ENCODE measurements at regions not wholly inside any gene's neighbourhood (a gene's known extent, or its start where the extent isn't known, plus 50 kb on each side); places are given as distances from the start of the nearest gene placed in this dataset.

DNA sequence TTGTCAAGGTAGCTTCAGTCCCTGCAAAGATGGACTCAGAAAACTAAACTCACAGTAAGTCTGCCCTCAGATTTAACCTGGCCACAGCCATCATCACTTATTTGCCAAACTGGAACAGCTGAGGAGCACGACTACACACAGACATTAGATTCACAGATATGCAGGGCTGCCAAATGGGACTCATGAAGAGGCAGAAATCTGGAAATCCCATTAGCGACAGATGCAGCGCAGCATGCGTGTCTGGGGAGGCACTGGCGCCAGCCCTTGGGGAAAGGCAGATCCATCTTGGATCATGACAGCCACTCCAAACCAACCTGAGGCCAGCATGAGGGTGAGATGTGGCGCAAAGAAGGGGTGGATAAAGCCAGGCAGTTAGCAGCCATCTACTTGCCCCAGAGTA is 160.7 kb upstream of the TSC22D2 start:
- ATAC-seq: no peak
- Histone ChIP-seq H3K9me3 (ENCODE audit: low read length) (no peaks in the 10 kb centered on the region), H3K79me2 (ENCODE audit: low read length) (no peaks in the 10 kb centered on the region), H3K36me3 (ENCODE audit: low read depth, low read length) (no peaks in the 10 kb centered on the region), H3K27me3 (ENCODE audit: low read length) (no peaks in the 10 kb centered on the region), H3K4me1 (ENCODE audit: insufficient read depth, low read length) (peaks cover 38% of the 10 kb centered on the region), H3F3A (ENCODE audit: low read length, unreplicated experiment) (no peaks in the 10 kb centered on the region), H2AFZ (ENCODE audit: low read length) (no peak overlapping the region), H3K27ac (ENCODE audit: low read length) (no peak overlapping the region), H4K20me1 (ENCODE audit: low read length) (no peaks in the 10 kb centered on the region), H3K4me3 (ENCODE audit: low read length) (no peak overlapping the region), H3K9ac (ENCODE audit: low read length) (no peak overlapping the region), H3K9me2 (replicated peaks; ENCODE audit: low read length) (no peaks in the 10 kb centered on the region), H3K4me2 (ENCODE audit: low read length) (no peak overlapping the region)
- TF ChIP-seq, protein P1, sequence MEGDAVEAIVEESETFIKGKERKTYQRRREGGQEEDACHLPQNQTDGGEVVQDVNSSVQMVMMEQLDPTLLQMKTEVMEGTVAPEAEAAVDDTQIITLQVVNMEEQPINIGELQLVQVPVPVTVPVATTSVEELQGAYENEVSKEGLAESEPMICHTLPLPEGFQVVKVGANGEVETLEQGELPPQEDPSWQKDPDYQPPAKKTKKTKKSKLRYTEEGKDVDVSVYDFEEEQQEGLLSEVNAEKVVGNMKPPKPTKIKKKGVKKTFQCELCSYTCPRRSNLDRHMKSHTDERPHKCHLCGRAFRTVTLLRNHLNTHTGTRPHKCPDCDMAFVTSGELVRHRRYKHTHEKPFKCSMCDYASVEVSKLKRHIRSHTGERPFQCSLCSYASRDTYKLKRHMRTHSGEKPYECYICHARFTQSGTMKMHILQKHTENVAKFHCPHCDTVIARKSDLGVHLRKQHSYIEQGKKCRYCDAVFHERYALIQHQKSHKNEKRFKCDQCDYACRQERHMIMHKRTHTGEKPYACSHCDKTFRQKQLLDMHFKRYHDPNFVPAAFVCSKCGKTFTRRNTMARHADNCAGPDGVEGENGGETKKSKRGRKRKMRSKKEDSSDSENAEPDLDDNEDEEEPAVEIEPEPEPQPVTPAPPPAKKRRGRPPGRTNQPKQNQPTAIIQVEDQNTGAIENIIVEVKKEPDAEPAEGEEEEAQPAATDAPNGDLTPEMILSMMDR (conservative IDR thresholded peaks at IDR 0.05; ENCODE audit: low read depth, low read length): no peak
- TF ChIP-seq EZH2phosphoT487 (IDR thresholded peaks at IDR 0.05; ENCODE audit: borderline replicate concordance, low read length): no peak
- POLR2A ChIA-PET (ENCODE audit: unreplicated experiment): no interaction called here
- intact Hi-C loops (cut with micrococcal nuclease): no loop called here
- BruUV-seq (replicated peaks): no TSS peak
- CTCF ChIA-PET: no interaction called here
- DNase-seq: no peak

GRCh38 chr3:150243466-150243865 is 164.6 kb upstream of the TSC22D2 start:
- no peaks in the 10 kb centered on the region for H3K9me2 ChIP-seq (replicated peaks; ENCODE audit: low read length)
- no peaks in the 10 kb centered on the region for H4K20me1 ChIP-seq (ENCODE audit: low read length)
- no peak overlapping the region for H3K4me2 ChIP-seq (ENCODE audit: low read length)
- ChIA-PET POLR2A (ENCODE audit: unreplicated experiment) (no interaction called here), CTCF (no interaction called here)
- no peaks in the 10 kb centered on the region for H3K36me3 ChIP-seq (ENCODE audit: low read depth, low read length)
- DNase-seq (no peak), ATAC-seq (no peak)
- no peak overlapping the region for H3K4me3 ChIP-seq (ENCODE audit: low read length)
- no peak overlapping the region for H2AFZ ChIP-seq (ENCODE audit: low read length)
- no peaks in the 10 kb centered on the region for H3K27me3 ChIP-seq (ENCODE audit: low read length)
- intact Hi-C loops (cut with micrococcal nuclease): no loop called here
- TF ChIP-seq, protein P1 (conservative IDR thresholded peaks at IDR 0.05; ENCODE audit: low read depth, low read length): no peak
- no peak for TF ChIP-seq EZH2 (IDR thresholded peaks at IDR 0.05; ENCODE audit: low read length, unreplicated experiment)
- no peak for TF ChIP-seq EZH2phosphoT487 (IDR thresholded peaks at IDR 0.05; ENCODE audit: borderline replicate concordance, low read length)
- H3K4me1 ChIP-seq (ENCODE audit: insufficient read depth, low read length): peaks cover 25% of the 10 kb centered on the region
- H3K9me3 ChIP-seq (ENCODE audit: low read length): no peaks in the 10 kb centered on the region
- H3K79me2 ChIP-seq (ENCODE audit: low read length): no peaks in the 10 kb centered on the region
- no peak overlapping the region for H3K9ac ChIP-seq (ENCODE audit: low read length)
- H3F3A ChIP-seq (ENCODE audit: low read length, unreplicated experiment): peaks cover 4% of the 10 kb centered on the region
- no TSS peak for BruUV-seq (replicated peaks)
- H3K27ac ChIP-seq (ENCODE audit: low read length): no peak overlapping the region

- H3K4me2 ChIP-seq (ENCODE audit: low read length): no peak overlapping the region
- H3K79me2 ChIP-seq (ENCODE audit: low read length): no peaks in the 10 kb centered on the region
- DNase-seq (peak; percentile 52), ATAC-seq (peak; percentile 10; the same call in 1 of the 2 replicates)
- no peaks in the 10 kb centered on the region for H3K36me3 ChIP-seq (ENCODE audit: low read depth, low read length)
- H3K4me3 ChIP-seq (ENCODE audit: low read length): no peak overlapping the region
- H2AFZ ChIP-seq (ENCODE audit: low read length): no peak overlapping the region
- BruUV-seq (replicated peaks): no TSS peak
- no peaks in the 10 kb centered on the region for H3K27me3 ChIP-seq (ENCODE audit: low read length)
- ChIA-PET CTCF (interaction anchor here (0.7 kb wide), 1 partner anchor 167 kb away, joined by 3 read pairs; no protein-coding TSS in a partner anchor), POLR2A (ENCODE audit: unreplicated experiment) (interaction anchor here (0.5 to 0.7 kb wide), 4 partner anchors 19 to 308 kb away, joined by 3 to 4 read pairs (median 3); no protein-coding TSS in a partner anchor)
- intact Hi-C loops (cut with micrococcal nuclease): no loop called here
- no peak overlapping the region for H3K27ac ChIP-seq (ENCODE audit: low read length)
- peaks cover 28% of the 10 kb centered on the region for H3K4me1 ChIP-seq (ENCODE audit: insufficient read depth, low read length)
- H4K20me1 ChIP-seq (ENCODE audit: low read length): no peaks in the 10 kb centered on the region
- peaks cover 10% of the 10 kb centered on the region for H3F3A ChIP-seq (ENCODE audit: low read length, unreplicated experiment)
- H3K9me2 ChIP-seq (replicated peaks; ENCODE audit: low read length): no peaks in the 10 kb centered on the region
- TF ChIP-seq, protein P1 (conservative IDR thresholded peaks at IDR 0.05; ENCODE audit: low read depth, low read length): no peak
- TF ChIP-seq EZH2 (IDR thresholded peaks at IDR 0.05; ENCODE audit: low read length, unreplicated experiment): no peak
- no peak for TF ChIP-seq EZH2phosphoT487 (IDR thresholded peaks at IDR 0.05; ENCODE audit: borderline replicate concordance, low read length)
- no peaks in the 10 kb centered on the region for H3K9me3 ChIP-seq (ENCODE audit: low read length)
- H3K9ac ChIP-seq (ENCODE audit: low read length): no peak overlapping the region
Observed at GRCh38 chr3:150242220-150242936, 165.7 kb upstream of the TSC22D2 start.
